Gastrocnemius medialis (tissue), 4 donors: ENCODE measurements at regions not wholly inside any gene's neighbourhood (a gene's known extent, or its start where the extent isn't known, plus 50 kb on each side); places are given as distances from the start of the nearest gene placed in this dataset.

Experiments used
- POLR2A ChIP-seq, 2 donors: fragments of 450-650 bp; IDR thresholded peaks; one replicate each; pipeline ENCODE4 v1.6.1; 2017; ENCODE audit warnings: antibody characterized with exemption in 2 of 2, mild to moderate bottlenecking in 2 of 2, moderate library complexity in 2 of 2
- TF ChIP-seq, protein P1 (sequence below), 5 experiments: fragments of 450-650 bp in 3 of 5; fragments of 200-600 bp in 2 of 5; sonication (generic) in 2 of 5; IDR thresholded peaks in 4 of 5; conservative IDR thresholded peaks in 1 of 5; 1 replicate in 4 of 5; 2 replicates in 1 of 5; pipeline ENCODE4 v1.5.1; 2016 to 2019; ENCODE audit warnings: antibody characterized with exemption in 5 of 5, mild to moderate bottlenecking in 3 of 5, moderate library complexity in 3 of 5

DNA sequence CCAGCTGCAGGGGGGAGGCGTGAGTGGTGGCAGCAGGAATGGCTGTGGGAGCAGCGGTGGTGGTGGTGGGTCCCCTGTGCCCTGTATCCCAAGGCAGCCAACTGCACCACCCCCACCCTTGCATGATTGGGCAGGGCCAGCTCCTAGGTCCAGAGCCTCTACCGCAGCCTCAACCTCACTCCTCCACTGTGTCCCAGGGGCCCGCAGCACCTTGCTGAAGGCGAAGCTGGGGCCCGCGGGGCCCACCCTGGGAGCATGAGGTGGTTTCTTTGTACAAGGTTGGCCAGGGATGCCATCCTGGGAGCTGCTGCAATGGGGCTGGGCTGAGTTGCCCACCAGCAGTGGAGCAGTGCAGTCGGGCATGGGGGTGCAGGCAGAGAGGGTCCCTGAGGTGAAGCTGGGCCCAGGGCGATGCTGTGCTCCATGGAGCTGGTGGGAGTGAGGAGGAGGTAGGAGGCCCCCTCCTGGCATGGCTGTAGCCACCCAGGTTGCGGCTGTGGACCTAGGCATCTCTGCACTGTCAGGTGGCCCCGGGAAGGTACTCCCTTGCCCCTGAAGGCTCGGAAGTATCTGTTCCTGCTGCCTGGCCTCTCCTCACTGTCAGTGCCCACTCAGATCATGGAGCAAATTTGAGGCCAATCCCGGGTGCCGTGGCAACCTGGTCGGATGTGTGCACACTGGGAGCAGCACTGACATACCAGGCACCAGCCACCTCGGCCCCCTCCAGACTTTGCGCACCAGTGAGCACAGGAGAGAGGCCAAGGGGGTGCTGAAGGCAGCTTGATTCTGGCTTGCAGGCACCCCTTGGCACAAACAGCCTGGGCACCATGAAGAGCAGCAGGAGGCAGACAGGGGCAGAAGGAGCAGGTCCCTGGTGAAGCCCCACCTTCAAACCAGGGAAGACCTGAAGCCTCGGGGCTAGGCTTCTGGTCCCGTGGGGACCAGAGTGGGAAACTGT is 60.2 kb upstream of the L3MBTL3 start:
- TF ChIP-seq, protein P1, sequence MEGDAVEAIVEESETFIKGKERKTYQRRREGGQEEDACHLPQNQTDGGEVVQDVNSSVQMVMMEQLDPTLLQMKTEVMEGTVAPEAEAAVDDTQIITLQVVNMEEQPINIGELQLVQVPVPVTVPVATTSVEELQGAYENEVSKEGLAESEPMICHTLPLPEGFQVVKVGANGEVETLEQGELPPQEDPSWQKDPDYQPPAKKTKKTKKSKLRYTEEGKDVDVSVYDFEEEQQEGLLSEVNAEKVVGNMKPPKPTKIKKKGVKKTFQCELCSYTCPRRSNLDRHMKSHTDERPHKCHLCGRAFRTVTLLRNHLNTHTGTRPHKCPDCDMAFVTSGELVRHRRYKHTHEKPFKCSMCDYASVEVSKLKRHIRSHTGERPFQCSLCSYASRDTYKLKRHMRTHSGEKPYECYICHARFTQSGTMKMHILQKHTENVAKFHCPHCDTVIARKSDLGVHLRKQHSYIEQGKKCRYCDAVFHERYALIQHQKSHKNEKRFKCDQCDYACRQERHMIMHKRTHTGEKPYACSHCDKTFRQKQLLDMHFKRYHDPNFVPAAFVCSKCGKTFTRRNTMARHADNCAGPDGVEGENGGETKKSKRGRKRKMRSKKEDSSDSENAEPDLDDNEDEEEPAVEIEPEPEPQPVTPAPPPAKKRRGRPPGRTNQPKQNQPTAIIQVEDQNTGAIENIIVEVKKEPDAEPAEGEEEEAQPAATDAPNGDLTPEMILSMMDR (IDR thresholded peaks at IDR 0.05 in 4 of 5, conservative IDR thresholded peaks at IDR 0.05 in 1 of 5) = no peak
- TF ChIP-seq POLR2A (IDR thresholded peaks at IDR 0.05) = no peak
